ENCODE measurements at regions not wholly inside any gene's neighbourhood (a gene's known extent, or its start where the extent isn't known, plus 50 kb on each side); places are given as distances from the start of the nearest gene placed in this dataset.
"Not testable (repeated sequence)": the region's sequence is repeated elsewhere in the genome, so short reads cannot be mapped to it uniquely, and the experiment has no call there.

DNA sequence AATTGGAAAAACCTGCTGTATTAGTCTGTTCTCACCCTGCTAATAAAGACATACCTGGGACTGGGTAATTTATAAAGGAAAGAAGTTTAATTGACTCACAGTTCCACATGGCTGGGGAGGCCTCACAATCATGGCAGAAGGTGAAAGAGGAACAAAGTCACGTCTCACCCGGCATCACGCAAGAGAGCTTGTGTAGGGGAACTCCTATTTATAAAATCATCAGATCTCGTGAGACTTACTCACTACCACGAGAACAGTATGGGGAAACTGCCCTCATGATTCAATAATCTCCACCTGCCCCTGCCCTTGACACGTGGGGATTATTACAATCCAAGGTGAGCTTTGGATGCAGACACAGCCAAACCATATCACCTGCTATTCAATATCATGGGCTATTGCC lies 799.1 kb upstream of the HTR2C start:
- TF ChIP-seq EP300, CTCF (IDR thresholded peaks at IDR 0.05): not testable (repeated sequence)
